Epithelial cell of prostate (primary cell): ENCODE measurements at regions not wholly inside any gene's neighbourhood (a gene's known extent, or its start where the extent isn't known, plus 50 kb on each side); places are given as distances from the start of the nearest gene placed in this dataset.
"Not testable (repeated sequence)": the region's sequence is repeated elsewhere in the genome, so short reads cannot be mapped to it uniquely, and the experiment has no call there.

ENCODE experiments used
- DNase-seq: peaks from one replicate; pipeline ENCODE4 v3.0.0-alpha.2; 2011; ENCODE audit warnings: low read depth, low spot score
- H3K27ac ChIP-seq: fragments of 450-650 bp; 2 replicates; pipeline ENCODE4 v1.5.1; 2017; ENCODE audit warnings: mild to moderate bottlenecking

DNA sequence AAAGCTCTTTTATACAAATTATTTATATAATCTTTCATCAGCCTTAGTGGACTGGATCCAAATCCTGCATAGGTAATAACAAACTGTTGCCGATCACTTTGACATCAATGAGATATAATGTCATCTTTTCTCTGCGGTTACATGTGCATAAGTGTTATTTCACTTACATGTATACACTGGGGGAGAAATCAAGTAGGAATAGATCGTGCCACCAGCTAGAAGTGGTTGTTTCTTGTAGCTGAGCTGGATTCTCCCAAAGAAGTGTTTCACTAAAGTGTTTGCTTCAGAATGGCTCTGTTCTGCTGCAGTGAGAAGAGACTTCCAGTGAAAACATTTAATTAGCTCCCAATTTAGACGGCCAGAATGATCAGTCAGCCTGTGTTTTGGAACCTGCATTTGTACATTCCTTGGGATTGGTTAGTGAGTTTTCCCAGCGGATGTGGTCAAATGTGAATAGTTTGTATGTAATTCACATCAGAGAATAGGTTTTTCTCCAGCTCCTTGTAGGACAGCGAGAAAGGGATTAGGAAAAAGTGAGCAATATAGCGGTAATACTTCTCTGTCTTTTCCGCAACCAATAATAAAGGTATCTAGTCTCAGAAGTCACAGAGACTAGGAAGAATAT lies 163.1 kb upstream of the CCN2 start:
- H3K27ac ChIP-seq = no peak overlapping the region
- no peak for DNase-seq

DNA sequence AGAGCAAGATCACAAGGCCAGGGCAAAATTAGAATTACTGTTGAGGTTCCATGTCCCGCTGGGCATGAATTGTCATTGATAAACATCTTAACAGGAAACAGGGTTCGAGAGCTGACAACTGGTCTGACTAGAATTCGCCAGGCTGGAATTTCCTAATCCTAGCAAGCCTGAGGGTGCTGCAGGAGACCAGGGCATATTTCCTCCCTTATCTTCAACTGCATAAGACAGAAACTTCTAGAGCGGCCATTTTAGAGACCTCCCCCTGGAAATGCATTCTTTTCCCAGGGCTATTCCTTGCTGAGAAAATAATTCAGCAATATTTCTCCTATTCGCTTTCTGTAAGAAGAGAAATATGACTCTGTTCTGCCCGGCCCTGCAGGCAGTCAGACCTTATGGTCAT lies 158.6 kb upstream of the CCN2 start:
- not testable (repeated sequence) for DNase-seq, H3K27ac ChIP-seq

DNA sequence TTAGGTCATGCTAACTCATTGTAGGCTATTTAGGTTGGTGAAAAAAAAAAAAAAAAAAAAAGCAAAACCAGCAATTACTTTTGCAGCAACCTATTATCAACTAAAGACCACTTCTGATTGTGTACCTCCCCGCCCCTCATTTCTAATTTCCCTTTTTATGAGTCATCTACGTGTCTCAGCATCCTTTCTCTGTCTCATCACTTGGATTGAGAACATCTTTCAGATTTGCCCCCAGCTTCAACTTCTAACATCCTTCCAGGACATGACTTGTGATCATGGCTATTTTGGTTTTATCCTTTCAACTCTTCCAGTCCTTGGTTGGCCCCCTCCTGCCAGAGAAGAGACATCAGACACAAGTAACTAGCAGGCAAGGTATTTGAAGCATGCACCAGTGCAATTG lies 156.7 kb upstream of the CCN2 start:
- no peak for DNase-seq
- no peak overlapping the region for H3K27ac ChIP-seq

DNA sequence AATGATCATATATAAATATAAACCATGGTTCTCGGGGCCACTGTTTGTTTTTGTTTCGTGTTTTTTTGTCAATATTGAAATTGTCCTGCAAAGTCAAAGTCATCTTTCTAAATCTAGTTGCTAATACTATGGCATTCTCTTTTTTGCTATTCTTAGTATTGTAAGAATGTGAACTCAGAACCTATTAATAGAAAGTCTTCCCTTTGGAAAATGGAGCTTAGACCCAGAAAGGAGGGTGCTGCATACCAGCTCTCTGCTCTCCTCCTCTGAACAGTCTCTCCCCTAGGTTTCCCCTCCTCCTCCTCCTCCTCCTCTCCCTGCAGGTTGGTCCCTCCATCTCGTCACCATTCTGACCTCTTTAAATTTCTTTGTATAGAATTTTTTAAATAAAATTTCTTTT lies 150.4 kb upstream of the CCN2 start:
- no peak for DNase-seq
- no peak overlapping the region for H3K27ac ChIP-seq

DNA sequence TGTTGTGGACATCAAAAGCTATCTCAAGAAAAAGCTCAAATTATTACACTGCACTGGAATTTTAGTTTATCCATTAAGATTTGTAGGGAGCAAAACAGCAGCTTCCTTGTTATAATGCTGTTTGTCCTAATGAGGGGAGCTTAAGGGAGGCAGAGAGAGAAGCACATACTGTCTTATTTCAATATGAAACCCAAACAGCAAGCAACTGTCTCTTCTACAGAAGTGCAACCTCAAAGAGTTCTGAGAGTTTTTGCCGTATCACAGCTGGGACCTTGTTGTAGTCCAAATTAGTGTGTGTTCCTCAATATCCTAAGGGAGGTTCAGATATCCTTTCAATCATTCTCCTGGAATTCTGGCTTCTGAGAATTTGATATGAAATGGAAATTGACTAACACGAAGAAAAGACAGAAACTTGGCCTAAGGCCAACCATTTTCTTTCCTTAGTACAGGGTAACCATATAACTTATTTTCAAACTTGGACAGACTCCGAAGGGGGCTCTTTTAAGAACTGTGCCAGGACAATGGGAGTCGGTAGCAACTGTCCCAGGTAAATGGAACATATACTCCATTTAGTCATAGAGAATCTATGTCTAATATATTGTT lies 149.3 kb upstream of the CCN2 start:
- DNase-seq = no peak
- H3K27ac ChIP-seq = no peak overlapping the region

DNA sequence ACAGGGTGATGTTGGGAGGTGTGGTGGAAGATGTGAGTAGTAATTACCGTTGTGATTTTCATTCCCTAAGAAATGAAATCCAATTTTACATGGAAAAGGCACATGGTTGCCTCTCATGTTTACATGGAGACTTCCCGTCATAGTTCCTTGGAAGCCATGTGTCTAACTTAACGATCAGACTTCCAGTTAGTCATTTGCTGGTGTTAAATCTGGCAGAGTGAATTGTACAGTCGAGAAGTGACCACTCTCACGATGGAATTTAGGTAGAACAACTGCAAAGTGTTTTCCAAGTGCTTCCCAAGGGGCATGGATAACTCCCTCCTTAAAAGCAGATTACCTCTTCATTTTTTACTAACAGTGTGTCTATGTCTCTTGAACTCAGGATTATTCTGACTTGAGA lies 145.8 kb upstream of the CCN2 start:
- no peak for DNase-seq
- no peak overlapping the region for H3K27ac ChIP-seq

DNA sequence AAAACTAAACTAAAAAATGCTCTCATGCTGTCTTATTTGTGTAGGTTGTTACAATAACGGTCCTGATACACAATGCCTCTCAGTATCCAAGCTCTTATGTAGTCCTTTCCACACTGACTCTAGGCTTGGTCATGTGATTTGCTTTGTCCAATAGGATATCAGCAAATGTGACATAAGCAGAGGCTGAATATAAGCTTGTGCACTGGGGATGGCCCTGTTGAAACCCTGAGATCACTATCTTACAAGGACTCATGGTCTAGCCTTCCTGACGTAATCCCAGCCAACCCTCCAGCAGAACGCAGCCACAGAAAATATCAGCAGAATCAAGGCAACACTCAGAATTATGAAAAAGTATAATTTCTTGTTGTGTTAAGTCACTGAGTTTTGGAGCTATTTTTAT lies 145.1 kb upstream of the CCN2 start:
- no peak for DNase-seq
- no peak overlapping the region for H3K27ac ChIP-seq

DNA sequence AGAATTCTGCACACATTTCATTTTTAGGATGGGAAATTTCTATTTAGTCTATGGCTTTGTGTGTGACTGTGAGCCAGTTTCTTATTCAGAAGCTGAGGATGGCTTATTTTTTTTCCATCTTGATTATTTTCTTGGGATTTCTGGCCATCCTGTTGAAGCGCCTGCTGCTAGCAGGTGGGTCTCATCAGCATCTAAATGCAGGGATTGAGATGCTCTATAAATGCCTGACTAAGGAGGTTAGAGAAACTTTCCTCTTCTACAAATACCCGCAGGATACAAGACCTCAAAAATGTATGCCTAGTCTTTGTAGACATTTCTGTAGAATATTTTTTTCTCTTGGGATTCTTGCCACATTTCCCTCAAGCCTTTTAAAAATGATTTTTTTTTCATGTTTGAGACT lies 138.0 kb upstream of the CCN2 start:
- DNase-seq = no peak
- H3K27ac ChIP-seq = no peak overlapping the region

DNA sequence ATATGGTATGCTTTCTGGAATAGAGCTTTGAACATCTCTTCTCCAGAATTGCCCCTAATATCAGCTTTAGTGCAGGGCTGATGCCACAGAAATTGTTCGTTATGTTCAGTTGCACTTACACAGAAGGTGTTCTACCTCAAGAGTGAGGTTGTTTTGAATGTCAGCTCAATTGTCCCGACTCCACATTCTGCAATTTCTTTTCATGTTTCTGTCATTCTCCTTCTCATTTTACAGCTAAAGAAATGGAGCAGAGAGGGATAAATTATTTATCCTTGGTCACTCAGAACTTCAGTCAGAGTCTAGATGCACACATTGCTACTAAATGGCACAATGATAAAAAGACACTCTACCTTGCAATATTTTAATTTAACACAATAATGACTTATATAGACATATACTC lies 137.0 kb upstream of the CCN2 start:
- no peak overlapping the region for H3K27ac ChIP-seq
- no peak for DNase-seq

DNA sequence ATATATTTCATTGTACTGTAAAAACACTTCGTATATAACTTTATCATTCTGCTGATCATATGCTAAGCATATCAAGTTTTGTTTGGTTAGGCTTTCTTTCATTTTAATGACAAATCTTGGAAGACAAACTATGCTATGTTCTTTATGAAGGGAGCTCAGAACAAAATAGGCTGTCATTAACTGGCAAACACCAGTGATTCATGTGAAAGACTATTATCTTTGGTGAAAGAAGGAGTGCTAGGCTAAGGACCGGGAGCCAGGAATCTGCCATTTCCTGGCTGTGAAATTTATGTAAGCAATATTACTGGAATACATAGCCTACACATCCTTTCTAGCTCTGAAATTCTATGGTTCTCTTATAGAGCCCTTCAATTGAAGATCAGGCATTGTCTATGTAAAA lies 136.2 kb upstream of the CCN2 start:
- no peak overlapping the region for H3K27ac ChIP-seq
- DNase-seq = no peak

DNA sequence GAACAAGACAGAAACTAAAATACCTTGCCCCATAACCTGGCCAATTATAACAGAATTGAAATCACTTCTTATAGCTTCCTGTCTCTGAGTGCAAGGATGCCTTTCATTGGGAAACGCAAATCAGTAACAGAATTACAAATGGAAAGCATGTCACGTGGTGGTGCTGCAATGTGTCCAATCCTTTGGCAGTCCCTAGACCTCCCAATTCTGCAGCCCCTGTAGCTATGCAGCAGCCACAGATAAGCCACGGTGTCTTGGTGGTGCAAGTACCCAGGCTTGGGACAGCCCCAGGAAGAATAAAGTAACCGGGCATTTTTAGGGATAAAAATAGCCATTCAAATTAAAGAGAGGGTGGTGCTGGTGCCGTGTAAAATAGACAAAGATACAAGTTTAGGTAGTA lies 134.6 kb upstream of the CCN2 start:
- H3K27ac ChIP-seq = peak overlapping the region; percentile 81
- DNase-seq = no peak

DNA sequence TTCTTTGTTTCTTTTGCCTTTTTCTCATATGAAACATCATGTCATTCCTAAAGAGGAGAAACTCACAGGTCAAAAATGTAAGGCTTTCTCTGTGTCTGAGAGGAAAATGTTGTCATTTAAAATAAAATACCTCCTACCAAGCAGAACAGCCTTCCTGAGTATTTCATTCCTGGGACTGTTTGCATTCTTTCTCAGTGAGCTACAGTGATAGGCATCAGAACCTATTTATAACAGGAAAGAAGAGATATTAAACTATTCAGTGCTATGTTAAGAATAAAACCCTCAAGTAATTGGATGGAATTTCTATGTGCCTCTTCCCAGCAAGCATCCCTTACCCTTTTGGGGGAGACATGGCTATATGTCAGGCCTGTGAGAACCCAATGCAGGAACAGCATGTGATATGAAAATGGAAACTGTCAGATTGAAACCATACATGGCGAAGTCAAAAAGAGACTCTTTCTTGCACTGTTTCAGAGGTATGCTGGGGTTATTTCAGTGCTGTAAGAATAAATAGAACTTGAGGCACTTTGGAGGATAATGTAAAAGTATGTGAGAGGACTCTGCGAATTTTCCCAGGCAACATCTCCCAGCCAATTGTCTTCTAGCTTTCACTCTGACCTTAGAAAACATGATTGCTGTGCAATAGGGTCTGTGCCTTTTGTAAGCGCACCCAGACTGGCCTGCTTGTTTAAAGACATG lies 133.8 kb upstream of the CCN2 start:
- peak overlapping the region; percentile 81 for H3K27ac ChIP-seq
- DNase-seq = peak; percentile 18

DNA sequence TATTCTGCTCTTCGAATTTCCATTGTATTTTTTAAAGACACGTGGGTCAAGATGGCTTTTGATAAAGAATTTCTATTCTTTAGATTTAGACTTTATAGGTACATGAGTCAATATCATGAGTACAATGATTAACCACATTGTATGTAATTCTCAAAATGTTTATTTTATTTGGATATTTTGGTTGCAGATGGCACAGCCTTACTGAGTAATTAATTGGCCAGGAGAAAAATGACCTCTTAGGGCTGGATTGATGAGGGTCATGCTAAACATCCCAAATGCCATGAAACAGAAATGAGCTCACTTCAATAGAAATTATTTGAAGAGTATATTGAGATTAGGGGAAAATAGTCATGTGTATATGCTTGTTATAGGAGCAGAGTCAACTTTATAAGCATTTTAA lies 131.2 kb upstream of the CCN2 start:
- DNase-seq = no peak
- no peak overlapping the region for H3K27ac ChIP-seq

DNA sequence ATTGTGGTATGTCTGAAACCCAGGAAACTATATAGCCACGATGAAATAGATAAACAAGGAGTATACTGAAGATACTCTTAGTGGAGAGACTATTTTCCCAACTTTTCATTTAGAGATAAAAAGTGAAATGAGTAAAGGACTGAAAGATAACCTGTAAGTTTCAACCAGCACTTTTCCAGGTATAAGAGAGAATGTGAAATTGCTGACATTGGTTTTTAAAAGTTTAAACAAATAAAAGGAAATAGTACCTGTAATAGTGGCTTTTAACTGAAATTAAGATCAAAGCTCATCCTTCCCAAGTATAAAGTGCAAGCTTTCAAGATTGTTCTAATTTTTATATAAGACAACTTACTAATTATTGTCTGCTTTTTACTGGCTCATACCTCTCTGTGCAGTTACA lies 130.2 kb upstream of the CCN2 start:
- DNase-seq = no peak

DNA sequence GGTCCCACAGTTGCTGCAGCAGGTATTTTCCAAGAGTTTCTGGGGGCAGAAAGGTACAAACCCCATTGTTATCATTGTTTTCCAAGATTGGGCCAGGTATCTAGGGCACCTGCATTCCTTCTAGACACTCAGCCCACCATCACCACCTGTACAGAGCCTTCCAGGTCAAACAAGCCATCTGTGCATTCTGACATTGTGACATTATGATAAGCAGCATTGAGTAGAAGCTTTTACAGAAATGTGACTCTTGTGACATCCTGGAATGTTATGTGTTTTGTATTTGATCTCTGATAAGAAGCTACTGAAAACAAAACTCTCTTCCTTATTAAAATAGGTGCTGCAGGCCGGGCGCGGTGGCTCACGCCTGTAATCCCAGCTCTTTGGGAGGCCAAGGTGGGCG lies 128.1 kb upstream of the CCN2 start:
- DNase-seq = no peak
- H3K27ac ChIP-seq = no peak overlapping the region

More for the DNA sequence above, 130.2 kb upstream of the CCN2 start:
- no peak overlapping the region for H3K27ac ChIP-seq

DNA sequence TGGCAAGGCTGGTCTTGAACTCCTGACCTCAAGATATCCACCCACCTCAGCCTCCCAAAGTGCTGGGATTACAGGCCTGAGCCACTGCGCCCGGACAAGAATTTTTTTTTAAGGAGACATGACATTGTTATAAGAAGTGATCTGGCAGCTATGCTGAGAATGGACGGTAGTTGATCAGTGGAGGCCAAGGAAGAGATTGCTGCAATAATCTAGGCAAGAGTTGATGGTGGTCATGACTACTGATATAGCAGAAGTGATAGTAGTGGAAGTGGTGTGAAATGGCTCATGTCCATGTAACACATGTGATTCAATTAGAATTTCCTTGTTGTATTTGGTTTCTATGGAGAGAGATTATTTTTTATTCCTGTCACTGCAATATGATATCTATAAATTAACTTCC lies 125.3 kb upstream of the CCN2 start:
- H3K27ac ChIP-seq = no peak overlapping the region
- DNase-seq = no peak

DNA sequence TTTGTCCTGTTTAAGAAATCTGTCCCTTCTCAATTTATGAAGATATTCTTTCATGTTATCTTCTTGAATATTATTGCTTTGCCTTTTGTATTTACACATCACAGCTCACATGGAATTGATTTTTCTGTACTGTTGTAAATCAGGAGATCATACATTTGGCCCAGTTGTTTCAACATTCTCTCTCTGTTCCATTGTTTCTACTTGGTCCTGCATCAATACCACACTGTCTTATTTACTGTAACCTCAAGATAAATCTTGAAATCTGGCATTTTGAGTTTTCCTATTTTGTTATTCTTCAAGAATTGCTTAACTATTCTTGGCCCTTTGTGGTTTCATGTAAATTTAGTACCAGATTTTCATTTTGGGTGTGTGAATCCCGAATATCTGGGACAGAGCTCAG lies 121.7 kb upstream of the CCN2 start:
- no peak overlapping the region for H3K27ac ChIP-seq
- DNase-seq = no peak

DNA sequence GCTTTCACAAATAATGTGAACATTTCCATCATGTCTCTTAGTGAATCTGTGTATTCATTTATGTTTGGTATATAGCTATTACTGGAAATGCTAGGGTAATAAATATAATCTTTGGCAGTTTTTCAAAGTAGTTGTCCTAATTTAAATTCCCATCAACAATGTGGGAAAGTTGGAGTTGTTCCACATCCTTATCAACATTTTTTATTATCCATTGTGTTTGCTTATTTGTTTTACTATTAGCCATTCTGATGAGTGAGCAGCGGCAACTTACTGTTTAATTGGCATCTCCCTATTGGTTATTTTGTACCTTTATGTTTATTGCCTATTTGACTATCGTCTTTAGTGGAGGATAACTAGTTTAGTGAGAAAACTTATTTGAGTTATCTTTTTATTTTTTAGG lies 121.1 kb upstream of the CCN2 start:
- no peak overlapping the region for H3K27ac ChIP-seq
- no peak for DNase-seq

DNA sequence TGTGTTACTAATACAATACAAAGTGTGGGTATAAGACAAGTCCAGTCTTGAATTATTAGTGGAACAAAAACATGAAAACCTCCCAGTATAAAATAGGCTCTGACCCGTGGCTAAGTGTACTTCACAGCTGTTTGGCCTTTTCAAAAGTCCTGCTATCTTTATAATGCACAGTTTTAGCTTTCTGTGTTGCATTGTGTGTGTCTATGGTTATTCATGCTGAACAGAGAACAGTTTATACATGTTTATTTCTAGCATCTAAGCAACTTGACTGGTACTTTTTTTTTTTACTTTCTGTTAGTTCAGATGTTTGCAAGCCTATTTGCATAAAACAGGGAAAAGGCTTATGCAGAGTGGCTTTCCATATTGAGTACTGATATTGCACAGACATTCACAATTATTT lies 119.2 kb upstream of the CCN2 start:
- no peak overlapping the region for H3K27ac ChIP-seq

DNA sequence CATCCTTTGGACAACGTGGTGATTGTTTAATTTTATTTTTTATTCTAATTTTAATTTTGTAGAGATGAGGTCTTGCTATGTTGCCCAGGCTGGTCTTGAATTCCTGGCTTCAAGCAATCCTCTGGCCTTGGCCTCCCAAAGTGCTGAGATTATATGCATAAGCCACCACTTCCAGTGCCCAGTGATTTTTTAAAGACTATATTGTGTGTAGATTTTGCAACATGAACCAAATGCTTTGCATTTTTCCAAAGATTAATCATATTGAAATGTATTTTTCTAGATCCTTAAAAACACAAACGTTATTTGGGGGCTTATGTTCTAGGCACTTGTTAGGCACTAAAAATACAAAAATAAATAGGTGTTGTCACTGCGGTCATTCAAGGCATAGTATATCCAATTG lies 117.6 kb upstream of the CCN2 start:
- no peak for DNase-seq

More for the DNA sequence above, 119.2 kb upstream of the CCN2 start:
- no peak for DNase-seq

DNA sequence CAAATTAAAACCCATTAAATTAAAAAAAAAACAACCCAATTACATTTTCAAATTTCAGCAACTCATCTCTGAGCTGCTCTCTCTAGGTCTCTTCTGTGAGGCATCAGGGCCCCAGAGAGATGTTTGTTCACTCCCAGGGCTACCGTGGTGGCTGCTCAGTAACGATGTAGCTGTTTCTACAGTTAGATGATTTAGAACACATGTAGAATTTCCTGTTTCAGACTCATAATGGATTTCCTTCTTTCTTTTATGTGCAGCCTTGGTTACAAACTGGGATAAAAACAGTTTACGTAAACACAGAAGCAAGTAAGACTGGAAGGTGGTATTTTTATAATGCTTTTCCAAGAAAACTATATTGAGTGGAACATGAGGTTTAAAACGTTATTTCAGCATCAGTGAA lies 116.1 kb upstream of the CCN2 start:
- H3K27ac ChIP-seq = no peak overlapping the region
- no peak for DNase-seq

More for the DNA sequence above, 117.6 kb upstream of the CCN2 start:
- no peak overlapping the region for H3K27ac ChIP-seq

DNA sequence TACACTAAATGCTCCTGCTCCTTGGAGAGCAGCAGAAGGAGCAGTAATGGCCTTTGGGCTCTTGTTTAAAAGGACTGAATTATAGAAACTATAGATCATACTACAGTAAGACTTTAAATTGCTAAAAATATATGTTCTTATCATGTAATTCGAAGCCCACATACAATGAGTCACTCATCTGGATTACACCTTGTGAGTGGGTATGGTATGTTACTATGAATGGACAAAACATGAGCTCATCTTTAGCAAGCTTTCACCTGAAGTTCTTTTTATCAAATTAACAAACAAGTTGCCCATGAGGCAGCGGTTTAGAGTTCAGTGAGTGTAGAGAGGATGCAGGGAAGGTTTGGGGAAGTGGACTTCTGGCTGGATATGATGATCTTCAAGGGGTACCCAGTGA lies 114.4 kb upstream of the CCN2 start:
- H3K27ac ChIP-seq = no peak overlapping the region
- peak; percentile 56 for DNase-seq
